Pancreas (tissue), 10 donors: ENCODE measurements at regions not wholly inside any gene's neighbourhood (a gene's known extent, or its start where the extent isn't known, plus 50 kb on each side); places are given as distances from the start of the nearest gene placed in this dataset.
A peak's percentile ranks its signal among the peaks of the same experiment; 100 is the strongest.

Experiments used
- ATAC-seq, 4 donors: fragments of 200-7000 bp; cut with Tn5 transposase; one replicate each; pipeline versions ENCODE4 v1.8.0 to v1.9.1; 2020; ENCODE audit warnings: mild to moderate bottlenecking in 4 of 4, moderate library complexity in 4 of 4
- DNase-seq, 6 donors: peaks; one replicate each; pipeline ENCODE4 v3.0.0-alpha.2; 2020
- FAIRE-seq: peaks from 2 replicates; lab custom pipeline; 2012; peaks lifted over from hg19 to GRCh38; lab: Jason Lieb, UNC
- H3K27ac ChIP-seq, 4 donors: fragments of 200-600 bp; sonication (generic); 1 replicate in 3 of 4; 2 replicates in 1 of 4; pipeline versions ENCODE4 v1.5.0 to v1.8.0; 2020
- H3K27me3 ChIP-seq, 4 donors: fragments of 200-600 bp; one replicate each; pipeline ENCODE4 v1.8.0; 2021
- H3K36me3 ChIP-seq, 3 donors: fragments of 200-600 bp; sonication (generic) in 1 of 3; one replicate each; pipeline versions ENCODE4 v1.5.0 to v1.8.0; 2020 to 2021
- H3K4me1 ChIP-seq, 3 donors: fragments of 200-600 bp; one replicate each; pipeline ENCODE4 v1.8.0; 2021
- H3K4me3 ChIP-seq, 4 donors: fragments of 200-600 bp; sonication (generic) in 2 of 4; one replicate each; pipeline versions ENCODE4 v1.5.0 to v1.8.0; 2020 to 2021
- H3K9me3 ChIP-seq, 4 donors: fragments of 200-600 bp; one replicate each; pipeline ENCODE4 v1.8.0; 2021
- WGBS, 2 donors: extraction: QIAGEN DNeasy Blood & Tissue Kit; methylation state at CpG; one replicate each; pipeline ENCODE4 v1.1.7; 2013; 5-methylcytosine and 5-hydroxymethylcytosine counted together
- intact Hi-C, 3 donors: fragments of 100-400 bp; cut with DNase I; formaldehyde crosslinking; loops; one replicate each; pipeline versions ENCODE4 v1.11.1 to v1.14.2; 2022
- TF ChIP-seq, protein P1 (sequence below), 4 donors: fragments of 200-600 bp; sonication (generic) in 3 of 4; IDR thresholded peaks; one replicate each; pipeline versions ENCODE4 v1.5.0 to v1.8.0; 2021; ENCODE audit warnings: antibody characterized with exemption in 4 of 4
- donor health status: healthy with polysubstance abuse.
- donor health status: DM: no; HTN: no; CAD: no; lungs with moderate emphysema.
- donor health status: DM: no; HTN: no; CAD: no.
- donor health status: control.
- donor health status: control.
- donor health status: Bipolar disorder and iron deficiency.
- donor health status: DM: yes; HTN: yes; CAD: no.
- donor health status: DM: no; HTN: no; CAD: no.
- donor health status: DM: no; HTN: no; CAD: no.
- donor health status: DM: yes; HTN: yes; CAD: no.

GRCh38 chr7:52362521-52362920 lies 672.9 kb upstream of the POM121L12 start:
- no peaks in the 10 kb centered on the region for H3K9me3 ChIP-seq
- peak in 1 of 6 donors; percentile 36 for DNase-seq
- no peak for FAIRE-seq
- H3K27me3 ChIP-seq = no peaks in the 10 kb centered on the region
- TF ChIP-seq, protein P1, sequence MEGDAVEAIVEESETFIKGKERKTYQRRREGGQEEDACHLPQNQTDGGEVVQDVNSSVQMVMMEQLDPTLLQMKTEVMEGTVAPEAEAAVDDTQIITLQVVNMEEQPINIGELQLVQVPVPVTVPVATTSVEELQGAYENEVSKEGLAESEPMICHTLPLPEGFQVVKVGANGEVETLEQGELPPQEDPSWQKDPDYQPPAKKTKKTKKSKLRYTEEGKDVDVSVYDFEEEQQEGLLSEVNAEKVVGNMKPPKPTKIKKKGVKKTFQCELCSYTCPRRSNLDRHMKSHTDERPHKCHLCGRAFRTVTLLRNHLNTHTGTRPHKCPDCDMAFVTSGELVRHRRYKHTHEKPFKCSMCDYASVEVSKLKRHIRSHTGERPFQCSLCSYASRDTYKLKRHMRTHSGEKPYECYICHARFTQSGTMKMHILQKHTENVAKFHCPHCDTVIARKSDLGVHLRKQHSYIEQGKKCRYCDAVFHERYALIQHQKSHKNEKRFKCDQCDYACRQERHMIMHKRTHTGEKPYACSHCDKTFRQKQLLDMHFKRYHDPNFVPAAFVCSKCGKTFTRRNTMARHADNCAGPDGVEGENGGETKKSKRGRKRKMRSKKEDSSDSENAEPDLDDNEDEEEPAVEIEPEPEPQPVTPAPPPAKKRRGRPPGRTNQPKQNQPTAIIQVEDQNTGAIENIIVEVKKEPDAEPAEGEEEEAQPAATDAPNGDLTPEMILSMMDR (IDR thresholded peaks at IDR 0.05) = no peak
- intact Hi-C loops = no loop called here
- H3K36me3 ChIP-seq = no peaks in the 10 kb centered on the region
- no peak for ATAC-seq
- no peaks in the 10 kb centered on the region for H3K4me1 ChIP-seq
- no peak overlapping the region for H3K27ac ChIP-seq
- WGBS, 2 donors = 76 to 85% methylated on average over 16 to 19 of the region's 19 CpGs
- H3K4me3 ChIP-seq = no peak overlapping the region

DNA sequence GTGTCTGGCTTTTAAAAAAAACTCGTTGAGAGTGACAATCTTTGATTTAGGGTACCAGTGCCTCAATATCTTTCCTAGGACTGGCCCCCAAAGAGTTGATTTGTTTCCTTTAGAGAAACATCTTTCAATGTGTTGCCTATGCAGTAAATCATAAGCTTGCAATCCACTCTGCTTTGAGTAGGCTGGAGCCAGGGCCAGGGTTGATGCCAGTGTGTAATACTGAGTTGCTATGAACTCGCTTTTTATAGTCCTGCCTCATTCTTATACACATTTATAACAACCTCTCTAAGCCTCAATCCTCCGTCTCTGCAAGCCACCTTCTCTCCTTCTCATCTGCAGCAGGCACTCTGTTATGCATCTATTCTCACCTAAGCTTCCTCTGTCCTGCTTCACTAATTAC lies 674.9 kb upstream of the POM121L12 start:
- Histone ChIP-seq H3K27ac (no peak overlapping the region), H3K4me3 (no peak overlapping the region), H3K4me1 (no peaks in the 10 kb centered on the region), H3K27me3 (no peaks in the 10 kb centered on the region), H3K36me3 (no peaks in the 10 kb centered on the region), H3K9me3 (no peaks in the 10 kb centered on the region)
- ATAC-seq = no peak
- intact Hi-C loops = no loop called here
- 37 to 40% methylated on average over 3 of the region's 3 CpGs for WGBS, 2 donors
- TF ChIP-seq, protein P1 (IDR thresholded peaks at IDR 0.05) = no peak
- no peak for FAIRE-seq
- DNase-seq = no peak

DNA sequence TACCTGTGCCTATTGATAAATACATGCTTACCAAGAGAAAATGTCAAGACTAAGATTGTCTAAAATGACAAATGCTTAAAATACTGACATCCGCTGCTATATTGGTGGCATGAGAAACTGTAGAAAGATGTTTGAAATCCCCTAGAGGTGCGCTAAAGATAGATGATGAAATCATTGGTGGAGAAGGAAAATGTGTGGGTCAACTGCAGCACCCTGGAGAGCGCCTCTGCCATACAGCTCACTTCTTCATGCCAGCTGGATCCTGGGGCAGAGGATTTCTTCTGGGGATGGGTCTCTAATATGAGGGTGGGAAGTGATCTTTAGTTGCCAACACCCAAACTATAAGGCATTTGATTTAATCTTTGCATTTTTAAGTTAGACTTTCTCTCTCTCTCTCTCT lies 680.4 kb upstream of the POM121L12 start:
- intact Hi-C loops = no loop called here
- Histone ChIP-seq H3K27ac (no peak overlapping the region), H3K27me3 (no peaks in the 10 kb centered on the region), H3K4me3 (no peak overlapping the region), H3K4me1 (no peaks in the 10 kb centered on the region), H3K36me3 (no peaks in the 10 kb centered on the region), H3K9me3 (no peaks in the 10 kb centered on the region)
- TF ChIP-seq, protein P1 (IDR thresholded peaks at IDR 0.05) = no peak
- DNase-seq (no peak), ATAC-seq (no peak), FAIRE-seq (no peak)
- WGBS, 2 donors = 49 to 54% methylated on average over 3 of the region's 3 CpGs

- H3K27ac ChIP-seq = no peak overlapping the region
- H3K4me3 ChIP-seq = no peak overlapping the region
- ATAC-seq (no peak), DNase-seq (no peak), FAIRE-seq (no peak)
- no peaks in the 10 kb centered on the region for H3K9me3 ChIP-seq
- TF ChIP-seq, protein P1 (IDR thresholded peaks at IDR 0.05) = no peak
- no peaks in the 10 kb centered on the region for H3K36me3 ChIP-seq
- intact Hi-C loops = no loop called here
- no peaks in the 10 kb centered on the region for H3K27me3 ChIP-seq
- WGBS, 2 donors = 31 to 32% methylated on average over 4 of the region's 4 CpGs
- H3K4me1 ChIP-seq = no peaks in the 10 kb centered on the region
Measured at GRCh38 chr7:52352013-52352981, 683.1 kb upstream of the POM121L12 start.

DNA sequence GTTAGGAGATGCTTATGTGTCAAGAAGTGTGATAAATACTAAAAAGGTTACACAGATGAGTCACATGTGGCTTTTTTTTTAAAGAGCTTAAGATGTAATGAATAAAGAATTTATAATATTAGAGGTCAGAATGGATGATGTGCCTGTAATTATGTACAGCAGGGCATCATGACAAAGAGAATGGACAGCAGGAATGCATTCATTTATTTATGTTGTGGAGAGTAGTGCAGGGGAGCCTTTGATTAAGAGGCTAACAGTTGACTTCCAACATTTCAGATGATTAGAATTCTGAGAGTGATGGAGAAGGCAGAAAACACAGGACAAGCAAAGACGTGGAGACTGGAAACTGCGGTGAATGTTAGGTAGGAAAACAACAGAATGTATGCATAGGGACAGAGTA lies 691.4 kb upstream of the POM121L12 start:
- TF ChIP-seq, protein P1 (IDR thresholded peaks at IDR 0.05) = no peak
- Histone ChIP-seq H3K27me3 (no peaks in the 10 kb centered on the region), H3K9me3 (no peaks in the 10 kb centered on the region), H3K4me3 (no peak overlapping the region), H3K4me1 (no peaks in the 10 kb centered on the region), H3K27ac (no peak overlapping the region), H3K36me3 (no peaks in the 10 kb centered on the region)
- no peak for ATAC-seq
- FAIRE-seq = no peak
- intact Hi-C loops = no loop called here
- 51 to 57% methylated on average over 2 of the region's 2 CpGs for WGBS, 2 donors
- DNase-seq = no peak
